Globus pallidus (tissue), 1 donor: ENCODE measurements at regions not wholly inside any gene's neighbourhood (a gene's known extent, or its start where the extent isn't known, plus 50 kb on each side); places are given as distances from the start of the nearest gene placed in this dataset.

Experiments used
- DNase-seq: peaks from one replicate; pipeline ENCODE4 v3.0.0-alpha.2; 2015; ENCODE audit warnings: low spot score

DNA sequence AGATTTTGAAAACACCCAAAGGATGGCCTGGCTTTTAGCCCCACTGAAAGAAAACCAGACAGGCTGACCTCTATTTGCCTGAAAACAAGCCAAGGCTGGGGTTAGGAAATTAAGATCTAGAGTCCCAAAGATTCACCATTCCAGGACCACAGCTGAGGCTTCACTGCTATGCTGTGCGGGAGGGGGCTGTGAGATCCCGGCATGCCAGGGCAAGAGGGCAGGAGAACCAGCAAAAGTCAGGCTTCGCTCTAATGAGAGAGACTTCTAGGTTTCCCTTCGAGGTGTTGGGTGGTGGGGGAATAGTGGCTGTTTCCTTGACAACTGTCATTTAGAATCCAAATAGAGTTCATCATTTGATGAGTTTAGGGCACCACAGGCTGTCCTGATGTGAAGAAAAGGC is 152.9 kb upstream of the NFIB start:
- no peak for DNase-seq

DNA sequence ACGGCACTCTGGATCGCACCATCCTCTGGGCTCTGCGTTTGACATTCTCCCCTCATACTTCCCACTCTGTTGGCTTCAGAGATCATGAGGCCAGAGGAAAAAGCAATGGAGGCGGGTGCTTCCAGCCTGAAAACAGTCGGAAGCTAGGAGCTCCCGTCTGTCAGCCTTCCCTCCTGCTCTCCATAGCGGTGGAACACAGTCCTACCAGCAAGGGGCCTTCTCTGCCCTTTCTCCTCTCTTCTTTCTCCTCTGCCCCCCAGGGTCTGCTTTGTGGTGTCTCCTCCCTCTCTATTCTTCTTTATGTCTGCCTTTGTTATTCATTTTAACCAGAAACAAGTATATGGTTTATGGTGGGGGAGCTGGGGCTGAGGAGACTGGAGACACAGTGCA is 152.5 kb upstream of the NFIB start:
- no peak for DNase-seq

DNA sequence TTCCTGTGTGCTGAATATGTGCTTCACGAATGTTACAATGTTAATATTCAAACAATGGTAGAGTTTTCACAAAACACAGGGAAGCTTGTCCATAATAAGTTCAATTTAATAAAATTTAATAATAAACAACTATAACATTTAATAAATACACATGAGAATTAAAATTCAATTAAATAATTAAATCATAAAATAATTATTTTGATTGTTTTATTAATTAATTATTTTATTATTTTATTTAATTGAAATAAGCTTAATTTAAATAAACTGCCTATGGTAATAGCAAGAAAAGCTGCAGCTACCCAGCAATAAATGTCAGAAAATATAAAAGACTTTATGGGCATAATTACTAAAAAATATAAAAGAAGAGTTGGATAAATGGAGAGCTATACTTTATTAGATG is 149.0 kb upstream of the NFIB start:
- no peak for DNase-seq

DNA sequence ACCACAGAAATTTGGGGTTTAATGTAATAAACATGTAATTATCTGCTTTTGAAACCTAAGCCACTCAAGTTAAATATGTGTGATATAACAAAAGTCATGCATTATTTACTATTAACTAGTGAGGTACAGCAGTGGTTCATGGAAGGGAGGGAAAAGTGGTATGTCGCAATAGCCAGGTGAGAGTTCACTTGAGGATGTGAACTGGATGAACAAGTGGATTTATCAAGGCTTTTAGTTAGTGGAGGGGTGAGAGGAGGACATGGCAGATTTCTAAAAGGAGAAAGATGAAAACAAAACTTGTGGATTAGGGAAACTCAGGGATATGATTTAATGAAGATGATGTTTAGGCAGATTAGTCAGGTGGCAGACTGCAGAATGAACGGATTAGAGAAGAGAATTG is 141.3 kb upstream of the NFIB start:
- no peak for DNase-seq

DNA sequence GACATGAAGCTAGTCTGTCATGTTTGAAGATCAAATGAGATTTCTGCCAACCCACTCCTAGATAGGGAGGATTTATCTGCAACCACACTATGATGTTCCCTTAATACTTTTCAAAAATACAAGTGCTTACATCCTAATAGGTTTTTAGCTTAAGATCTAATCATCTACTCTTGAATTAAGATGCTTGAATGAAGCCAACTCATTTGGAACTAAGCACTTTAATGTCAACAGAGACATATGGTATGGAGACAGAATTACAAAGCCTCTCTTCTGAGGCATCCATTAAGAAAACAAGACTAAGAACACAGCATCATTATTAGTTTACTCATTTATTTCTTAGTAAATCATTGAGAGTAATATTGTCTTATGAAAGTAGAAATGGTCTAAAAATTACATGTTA is 139.3 kb upstream of the NFIB start:
- no peak for DNase-seq

DNA sequence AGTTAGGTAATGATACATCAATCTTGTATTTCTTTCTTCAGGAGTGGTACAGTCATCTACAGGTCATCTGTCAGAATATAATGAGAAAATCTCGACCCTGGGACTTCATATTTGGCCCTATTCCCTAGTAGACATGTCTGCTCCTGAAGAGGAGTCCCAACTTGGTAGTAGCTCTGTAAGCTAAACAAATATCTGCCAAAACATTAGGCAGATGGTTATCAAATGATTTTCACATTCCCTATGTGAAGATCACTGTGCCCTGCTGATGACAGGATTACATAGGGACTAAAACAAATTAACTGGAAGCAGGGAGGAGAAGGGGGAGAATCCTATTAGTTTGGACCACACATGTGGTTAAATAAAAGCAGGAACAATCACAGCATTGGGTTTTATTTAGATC is 138.6 kb upstream of the NFIB start:
- DNase-seq, result no peak

DNA sequence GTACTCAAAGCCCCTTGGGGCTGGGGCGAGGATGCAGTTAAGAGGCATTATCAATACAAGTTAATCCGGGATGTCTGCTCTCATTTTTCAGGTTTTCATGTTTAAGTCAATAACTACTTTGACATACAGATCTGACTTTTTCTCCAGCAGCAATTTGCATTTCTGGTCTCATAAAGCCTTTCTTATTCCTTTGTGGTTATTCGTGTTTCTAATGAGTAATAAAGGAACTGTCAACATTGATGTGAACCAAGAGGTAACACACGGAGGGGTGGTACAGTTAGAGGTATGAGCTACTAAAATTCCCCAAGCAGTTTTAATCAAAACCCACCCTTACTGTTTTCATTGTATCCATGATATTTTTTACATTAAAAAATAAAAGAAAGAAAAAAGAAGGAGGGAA is 138.0 kb upstream of the NFIB start:
- no peak for DNase-seq

DNA sequence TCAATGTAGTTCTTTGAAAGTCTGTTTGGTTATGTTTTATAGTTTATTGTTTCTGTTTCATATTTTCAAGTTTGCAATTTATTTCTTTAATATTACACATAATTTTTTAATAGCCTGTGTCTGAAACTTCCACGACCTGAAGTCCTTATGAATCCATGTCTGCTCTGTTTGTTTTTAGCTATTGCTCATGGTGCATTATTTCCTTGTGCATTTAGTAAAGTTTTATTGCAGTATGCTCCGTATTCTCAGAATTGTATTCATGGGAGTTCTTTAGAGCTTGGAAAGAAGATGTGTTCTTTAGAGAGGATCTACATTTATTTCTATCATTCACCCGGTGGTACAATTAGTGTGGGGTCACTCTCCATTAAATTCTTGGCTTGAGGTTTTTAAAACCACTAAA is 133.2 kb upstream of the NFIB start:
- DNase-seq, result no peak

DNA sequence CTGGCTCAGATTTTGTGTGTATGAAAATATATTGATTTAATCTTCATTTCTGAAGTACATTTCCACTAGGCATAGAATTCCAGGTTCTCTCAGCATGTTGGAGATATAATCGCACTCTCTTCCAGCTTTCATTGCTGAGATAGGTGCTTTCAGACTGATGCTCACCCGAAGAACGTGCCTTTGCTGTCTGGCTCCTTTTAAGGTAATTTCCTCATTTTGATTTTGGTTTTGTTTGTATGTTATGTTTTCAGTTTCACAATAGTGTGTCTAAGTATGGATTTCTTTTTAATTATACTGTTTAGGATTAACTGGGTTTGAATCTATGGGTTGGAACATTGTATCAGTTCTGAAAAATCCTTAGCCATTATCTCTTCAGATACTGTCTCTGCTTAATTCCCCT is 132.0 kb upstream of the NFIB start:
- no peak for DNase-seq

DNA sequence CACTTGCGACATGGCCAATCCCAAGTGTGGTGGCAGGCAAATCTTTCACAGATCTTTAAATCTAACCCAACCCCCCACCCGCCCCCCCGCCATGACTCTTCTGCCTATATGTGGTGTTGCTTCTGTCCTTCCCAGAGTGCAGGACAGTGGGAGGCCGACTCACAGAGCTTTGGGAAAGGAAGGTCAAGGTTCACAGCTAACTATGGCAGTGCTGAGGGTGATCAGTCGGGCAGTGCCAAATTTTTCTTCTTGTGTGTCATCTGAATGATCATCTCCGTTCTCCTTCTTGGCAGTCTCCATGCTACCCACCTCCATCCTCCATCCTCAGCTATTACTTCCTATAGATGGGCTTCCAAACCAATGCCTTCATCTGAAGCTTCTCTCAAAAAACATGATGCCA is 129.0 kb upstream of the NFIB start:
- no peak for DNase-seq

DNA sequence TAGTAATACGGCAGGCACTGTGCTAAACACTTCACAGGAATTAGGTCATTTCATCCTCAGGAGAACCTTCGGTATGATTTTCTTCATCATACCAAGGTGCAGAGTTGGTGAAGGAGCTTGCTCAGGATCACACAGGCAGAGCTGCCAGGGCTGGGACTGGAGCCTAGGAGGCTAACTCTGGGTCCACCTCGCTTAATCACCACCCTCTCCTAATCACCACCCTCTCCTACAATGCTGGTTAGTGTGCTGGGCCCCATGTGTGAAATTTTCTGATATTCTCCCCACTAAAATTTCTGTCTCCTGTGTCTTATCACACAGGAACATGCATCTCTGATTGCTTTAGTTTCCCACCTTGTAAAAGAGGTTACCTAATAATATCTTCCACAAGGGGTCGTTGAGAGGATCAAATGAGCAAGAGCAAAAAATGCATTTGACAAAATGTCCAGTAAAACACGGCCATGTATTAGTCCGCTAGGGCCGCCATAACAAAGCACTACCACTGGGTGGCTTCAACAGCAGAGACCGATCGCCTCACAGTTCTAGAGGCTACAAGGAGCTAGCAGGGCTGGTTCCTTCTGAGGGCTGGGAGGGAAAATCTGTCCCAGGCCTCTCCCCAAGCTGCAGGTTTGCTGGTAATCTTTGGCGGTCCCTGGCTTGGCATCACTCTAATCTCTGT is 128.2 kb upstream of the NFIB start:
- DNase-seq, result no peak

DNA sequence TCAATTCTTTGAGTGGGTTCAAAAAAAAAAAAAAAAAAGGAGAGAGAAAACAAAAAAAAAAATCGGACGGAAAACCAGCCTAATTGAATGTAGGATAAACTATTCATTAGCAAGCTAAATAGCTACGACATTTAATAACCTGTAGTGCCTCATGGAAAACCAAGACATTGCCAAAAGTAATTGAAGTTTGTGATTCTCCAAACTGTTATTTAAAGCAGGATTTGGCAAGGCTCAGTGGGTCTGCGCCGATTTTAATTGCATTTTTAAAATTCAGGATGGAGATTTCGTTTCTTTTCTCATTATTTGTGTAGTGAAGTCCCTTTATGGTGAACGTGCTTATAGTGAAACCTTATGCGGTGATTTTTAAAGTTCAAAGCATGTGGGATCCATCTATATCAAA is 127.2 kb upstream of the NFIB start:
- DNase-seq, result no peak

DNA sequence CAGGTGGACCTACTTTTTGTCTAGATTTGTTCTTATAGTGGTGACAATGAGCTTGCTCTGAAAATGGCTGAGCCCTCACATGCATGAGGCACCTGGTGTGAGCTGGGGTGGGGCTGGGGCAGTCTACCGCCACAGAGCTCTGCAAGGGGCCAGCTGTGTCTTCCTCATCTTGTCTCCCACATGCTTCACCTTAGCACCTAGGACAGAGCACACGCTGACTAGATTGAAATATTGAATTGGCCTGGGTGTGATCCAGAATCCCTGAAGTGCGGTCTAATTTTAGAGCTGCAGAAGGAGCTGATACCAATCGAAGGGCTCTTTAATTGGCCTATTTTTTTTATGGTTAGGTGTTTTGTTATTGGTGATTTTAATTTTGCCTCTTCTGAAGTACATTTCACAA is 126.1 kb upstream of the NFIB start:
- DNase-seq, result no peak

DNA sequence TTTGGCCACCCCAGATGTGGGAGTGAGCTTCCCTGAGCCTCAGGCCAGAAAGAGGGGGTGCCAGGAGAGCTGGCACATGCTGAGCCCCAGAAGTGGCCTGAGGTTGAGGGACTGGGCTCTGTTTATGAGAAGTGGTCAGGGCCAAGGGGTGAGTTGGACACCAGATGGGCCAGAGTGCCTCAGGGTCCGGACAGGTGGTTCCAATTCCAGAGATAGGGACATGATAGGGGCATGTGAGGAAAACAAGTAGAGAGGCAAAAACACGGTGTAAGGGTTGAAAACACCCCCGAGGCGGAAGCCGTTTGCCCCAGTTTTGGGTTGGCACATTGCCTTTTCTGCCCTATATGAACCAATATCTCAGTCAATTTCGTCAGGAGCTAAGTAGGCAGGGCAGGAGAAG is 125.6 kb upstream of the NFIB start:
- DNase-seq, result no peak

DNA sequence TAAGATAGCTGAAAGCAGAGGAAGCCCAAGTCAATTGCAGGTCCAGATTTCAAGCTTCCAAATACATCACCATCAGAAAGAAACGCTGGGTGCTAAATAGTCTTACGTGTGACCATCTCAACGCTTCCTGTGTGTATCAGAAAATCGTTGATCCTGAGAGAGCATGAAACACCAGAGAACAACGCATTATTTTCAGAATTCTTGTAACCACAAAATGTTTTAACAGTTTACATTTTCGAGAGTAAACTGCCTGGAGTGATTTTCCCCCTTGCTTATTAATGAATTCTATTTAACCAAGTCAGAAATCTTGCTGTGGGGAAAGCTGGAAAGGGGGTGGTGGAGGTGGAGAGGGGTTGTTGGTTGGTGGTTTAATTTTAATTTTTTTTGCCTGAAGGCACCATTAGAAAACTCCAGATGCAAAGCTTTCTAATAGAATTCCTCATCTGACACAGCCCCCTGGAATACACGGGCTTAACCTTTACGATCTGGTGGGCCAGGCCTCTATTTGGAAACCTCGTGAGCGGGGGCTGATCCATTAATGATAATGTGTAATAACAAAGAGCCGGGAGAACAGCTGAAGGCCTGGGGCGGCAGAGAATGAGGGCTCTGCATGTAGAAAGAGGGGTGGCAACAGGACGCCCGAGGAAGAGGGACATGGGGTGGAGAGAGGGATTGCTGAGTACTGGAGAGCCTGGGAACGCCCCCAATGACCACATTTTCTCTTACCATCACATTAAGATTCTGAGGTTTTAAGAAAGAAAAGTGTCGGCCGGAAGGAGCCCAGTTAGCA is 124.5 kb upstream of the NFIB start:
- no peak for DNase-seq

DNA sequence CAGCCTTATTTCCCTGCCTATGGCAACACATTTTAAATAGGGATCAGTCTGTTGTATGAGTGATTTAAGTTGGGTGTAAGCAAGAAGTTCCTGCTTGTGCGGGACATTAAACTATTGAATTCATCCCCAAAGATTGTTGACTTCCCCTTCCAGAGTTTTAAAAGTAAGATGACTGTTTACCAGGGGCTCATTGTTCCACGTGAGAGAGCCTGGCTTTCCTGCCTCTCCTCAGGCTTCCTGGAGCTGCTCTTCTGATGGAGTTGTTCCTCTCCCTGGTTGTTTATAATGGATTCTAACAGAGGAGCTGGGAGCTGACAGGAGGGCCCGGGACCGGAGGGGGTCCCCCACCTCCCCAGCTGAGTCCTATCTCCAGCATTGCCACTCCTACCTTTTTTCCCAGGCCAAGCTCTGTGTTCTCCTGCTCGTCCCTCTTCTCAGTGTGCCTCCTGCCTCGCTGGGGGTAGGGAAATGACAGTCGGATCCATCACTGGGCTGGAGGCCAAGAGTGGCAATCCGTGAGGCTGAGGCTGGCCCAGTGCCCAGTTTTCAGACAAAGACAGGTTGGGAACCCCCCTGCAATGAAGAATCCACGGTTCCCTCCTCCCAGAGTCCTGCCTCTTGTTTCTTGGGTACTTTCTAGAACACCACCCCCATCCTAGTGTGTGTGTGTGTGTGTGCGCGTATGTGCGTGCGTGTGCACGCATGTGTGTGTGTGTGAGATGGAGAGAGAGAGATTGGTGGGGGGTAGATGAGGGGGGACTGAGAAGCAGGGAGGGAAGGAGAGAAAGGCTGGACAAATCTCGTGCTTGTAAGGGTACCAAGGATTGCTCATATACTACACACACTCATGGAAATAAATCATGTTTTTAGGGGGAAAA is 123.7 kb upstream of the NFIB start:
- no peak for DNase-seq

DNA sequence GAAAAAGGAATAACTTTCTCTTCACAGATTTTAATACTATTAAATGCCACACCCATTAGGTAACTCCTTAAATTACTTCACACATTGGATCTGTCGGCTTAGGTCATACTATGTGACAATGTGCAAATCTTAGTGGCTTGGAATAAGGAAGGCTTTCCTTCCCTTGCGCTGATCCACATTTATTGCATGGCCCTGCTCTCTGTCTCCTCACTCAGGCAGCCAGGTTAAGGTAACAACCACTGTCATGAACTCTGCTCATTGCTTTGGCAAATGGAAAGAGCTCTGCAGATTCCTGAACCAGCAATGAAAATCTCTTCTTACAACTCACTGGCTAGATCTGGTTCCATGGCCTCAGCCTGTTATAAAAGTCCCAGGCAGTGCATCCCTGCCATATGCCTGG is 121.9 kb upstream of the NFIB start:
- no peak for DNase-seq

DNA sequence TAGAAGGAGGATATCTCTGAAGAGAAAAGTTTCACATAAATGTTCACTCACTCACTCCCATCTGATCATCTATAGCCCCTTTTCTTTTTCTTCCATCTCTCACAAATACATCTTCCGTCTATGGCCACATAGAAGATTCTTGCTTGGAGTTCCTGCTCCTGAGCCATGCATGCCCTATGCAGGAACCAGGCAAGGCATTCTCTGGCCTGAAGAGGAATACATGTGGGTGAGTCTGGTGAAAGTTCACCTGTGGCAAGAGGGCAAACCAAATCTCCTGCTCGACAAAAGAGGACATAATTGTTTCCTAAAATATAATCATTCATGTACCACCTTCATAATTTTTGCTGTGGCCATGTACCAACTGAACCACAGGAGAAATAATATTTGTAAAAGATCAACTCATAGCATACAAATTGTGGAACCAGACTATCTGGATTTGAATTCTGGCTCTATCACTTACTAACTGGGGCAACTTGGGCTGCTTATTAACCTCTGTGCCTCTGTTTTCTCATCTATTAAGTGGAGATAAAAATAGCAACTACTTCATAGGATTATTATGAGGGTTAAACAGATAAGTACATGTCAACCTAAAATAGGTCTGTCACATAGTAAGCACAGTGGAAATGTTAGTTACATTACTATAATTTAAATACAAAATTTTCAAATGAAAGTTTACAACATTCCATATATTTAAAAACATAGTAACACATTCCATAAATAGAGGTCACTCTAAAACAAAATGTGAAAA is 121.2 kb upstream of the NFIB start:
- no peak for DNase-seq

DNA sequence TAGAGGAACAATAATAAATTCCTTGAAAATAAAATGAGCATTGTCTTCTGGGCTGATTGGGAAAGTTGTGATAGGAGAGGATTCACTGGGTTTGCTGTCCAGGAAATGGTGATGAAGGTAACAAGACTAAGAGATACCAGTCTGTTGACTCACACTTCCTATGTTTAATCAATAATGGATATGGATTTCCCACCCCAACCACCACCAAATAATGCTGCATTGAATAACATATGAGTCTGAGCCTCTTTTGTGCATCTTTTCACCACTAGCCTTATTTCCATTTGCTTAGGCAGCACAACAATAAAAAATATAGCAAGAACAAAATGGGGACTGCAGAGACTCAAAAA is 120.2 kb upstream of the NFIB start:
- no peak for DNase-seq

DNA sequence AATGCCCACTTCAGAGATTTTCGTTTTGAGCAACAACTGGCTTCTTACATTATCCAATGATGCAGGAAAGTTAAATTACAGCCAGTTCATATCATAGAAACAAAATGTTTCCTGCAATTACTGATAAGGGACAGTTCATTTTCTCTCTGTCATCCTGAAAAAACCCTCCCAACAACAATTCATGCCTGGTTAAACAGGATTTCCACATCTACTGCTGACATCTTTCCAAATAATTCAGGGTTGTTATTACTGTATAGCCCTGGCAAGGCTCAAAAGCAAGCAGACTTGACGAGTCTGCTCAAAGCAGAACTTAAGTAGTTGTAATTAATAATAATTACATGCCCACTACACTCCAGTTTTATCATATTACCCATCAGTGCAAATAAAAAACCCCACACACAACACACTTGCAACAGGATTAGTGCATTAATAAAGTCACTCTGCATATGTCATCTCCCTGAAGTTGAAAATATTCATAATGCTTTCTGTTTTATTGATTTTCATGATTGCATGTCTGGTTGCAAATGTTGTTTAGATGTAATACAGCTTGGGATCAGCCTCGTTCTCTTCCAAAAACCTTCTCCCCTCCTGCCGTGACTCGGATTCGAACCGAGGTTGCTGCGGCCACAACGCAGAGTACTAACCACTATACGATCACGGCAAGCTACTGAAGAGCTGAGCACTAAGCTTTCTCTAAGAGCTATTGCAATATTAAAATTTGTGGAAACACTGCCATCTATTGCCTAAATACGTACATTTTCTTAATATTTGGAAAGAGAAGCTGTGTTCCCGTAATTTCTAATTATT is 119.6 kb upstream of the NFIB start:
- peak; percentile 83 for DNase-seq

DNA sequence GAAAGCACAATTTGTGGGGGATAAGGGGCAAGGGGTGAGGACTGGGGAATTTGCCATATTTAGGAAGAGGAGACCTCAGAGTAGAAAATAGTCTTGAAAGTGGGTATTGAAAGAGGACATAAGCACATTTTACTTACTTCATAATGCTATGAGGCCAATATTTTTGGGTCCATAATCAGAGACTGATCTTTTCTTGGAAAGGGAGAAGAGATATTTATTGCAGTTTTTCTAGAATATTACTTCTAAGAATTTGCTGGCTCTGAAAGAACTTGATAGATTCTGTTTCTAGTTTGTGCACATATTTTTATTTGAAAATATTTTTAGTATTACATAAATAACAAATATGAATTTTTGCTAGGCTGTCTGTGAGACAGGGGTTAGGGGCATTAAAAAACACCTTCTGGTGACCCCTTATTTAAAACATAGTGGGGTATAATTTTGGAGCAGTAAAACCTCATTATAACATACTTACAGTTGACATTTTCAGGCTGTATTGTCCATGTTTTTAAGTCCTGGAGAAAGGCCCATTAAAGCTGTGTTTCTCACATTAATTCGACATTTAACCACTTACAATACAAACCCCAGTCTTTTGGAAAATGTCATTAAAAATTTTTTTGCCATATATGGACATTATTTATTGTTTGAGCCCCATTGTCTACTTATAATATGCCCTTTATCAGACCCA is 118.9 kb upstream of the NFIB start:
- no peak for DNase-seq
